Neural crest cell (in vitro differentiated cells): ENCODE measurements at regions not wholly inside any gene's neighbourhood (a gene's known extent, or its start where the extent isn't known, plus 50 kb on each side); places are given as distances from the start of the nearest gene placed in this dataset.

Experiments
- DNase-seq: peaks from one replicate; pipeline ENCODE4 v3.0.0; 2021; ENCODE audit warnings: low read depth, mixed read lengths, low spot score
- H3K27ac Mint-ChIP-seq: one replicate; pipeline ENCODE4 v1.8.0; 2021; ENCODE audit warnings: mild to moderate bottlenecking, mixed read lengths; ENCODE audit not compliant: unreplicated experiment
- H3K27me3 Mint-ChIP-seq: 2 replicates; pipeline ENCODE4 v1.8.0; 2021; ENCODE audit warnings: low read depth, mild to moderate bottlenecking, mixed read lengths
- H3K36me3 Mint-ChIP-seq: 2 replicates; pipeline ENCODE4 v1.8.0; 2021; ENCODE audit warnings: low read depth, mild to moderate bottlenecking, mixed read lengths
- H3K4me1 Mint-ChIP-seq: 2 replicates; pipeline ENCODE4 v1.8.0; 2021; ENCODE audit warnings: mixed read lengths
- H3K4me3 Mint-ChIP-seq: one replicate; pipeline ENCODE4 v1.8.0; 2021; ENCODE audit warnings: mild to moderate bottlenecking, mixed read lengths
- H3K9me3 Mint-ChIP-seq: 2 replicates; pipeline ENCODE4 v1.8.0; 2021; ENCODE audit warnings: mixed read lengths
- CTCF ChIP-seq: fragments of 200-600 bp; sonication (generic); conservative IDR thresholded peaks from 2 replicates; pipeline ENCODE4 v1.5.0; 2021; ENCODE audit warnings: antibody characterized with exemption, mild to moderate bottlenecking

GRCh38 chr5:14090755-14091154 lies 52.4 kb upstream of the TRIO start:
- TF ChIP-seq CTCF, result no peak
- Mint-ChIP-seq H3K4me3 (no peak overlapping the region), H3K36me3 (no peaks in the 10 kb centered on the region), H3K9me3 (peaks cover 8% of the 10 kb centered on the region), H3K27ac (no peak overlapping the region), H3K4me1 (peaks cover 6% of the 10 kb centered on the region), H3K27me3 (no peaks in the 10 kb centered on the region)
- no peak for DNase-seq

DNA sequence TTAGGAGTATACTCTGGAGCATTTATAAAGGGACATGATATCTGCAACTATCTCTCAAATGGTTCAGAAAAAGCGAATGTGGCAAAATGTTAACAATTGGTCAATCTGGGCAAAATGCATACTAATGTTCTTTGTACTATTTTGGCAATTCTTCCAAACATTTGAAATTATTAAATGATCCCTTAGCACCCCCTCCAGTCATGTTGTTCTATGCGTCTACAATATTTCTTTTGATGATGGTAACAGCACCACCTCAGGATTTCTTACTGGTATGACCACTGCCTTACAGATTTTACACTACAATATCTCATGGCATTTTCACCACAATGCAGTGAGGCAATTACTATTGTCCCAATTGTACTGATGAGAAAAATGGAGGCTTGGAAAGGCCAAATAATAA lies 52.9 kb upstream of the TRIO start:
- Mint-ChIP-seq H3K27ac (no peak overlapping the region), H3K4me1 (peaks cover 6% of the 10 kb centered on the region), H3K27me3 (no peaks in the 10 kb centered on the region), H3K9me3 (peaks cover 8% of the 10 kb centered on the region), H3K36me3 (no peaks in the 10 kb centered on the region), H3K4me3 (no peak overlapping the region)
- TF ChIP-seq CTCF, result no peak
- no peak for DNase-seq

DNA sequence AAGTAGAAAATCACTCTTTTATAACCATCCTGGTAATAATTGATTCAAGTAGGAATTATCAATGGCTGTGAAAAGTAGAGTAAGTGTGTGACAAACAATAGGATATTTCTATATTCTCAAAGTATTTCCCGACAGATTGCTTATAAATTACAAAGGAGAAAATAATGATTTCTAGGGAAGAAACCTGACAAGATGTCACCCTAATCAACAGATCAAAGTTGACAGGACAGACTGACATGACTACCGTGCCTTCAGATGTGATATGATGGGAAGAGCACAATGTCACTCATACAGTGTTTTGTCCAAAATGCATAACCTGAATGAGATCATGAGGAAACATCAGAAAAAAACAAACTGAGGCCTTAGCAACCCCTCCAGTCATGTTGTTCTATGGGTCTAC lies 53.9 kb upstream of the TRIO start:
- Mint-ChIP-seq H3K27ac (no peak overlapping the region), H3K36me3 (no peaks in the 10 kb centered on the region), H3K27me3 (no peaks in the 10 kb centered on the region), H3K4me3 (no peak overlapping the region), H3K9me3 (peaks cover 8% of the 10 kb centered on the region), H3K4me1 (peaks cover 6% of the 10 kb centered on the region)
- TF ChIP-seq CTCF, result no peak
- no peak for DNase-seq

DNA sequence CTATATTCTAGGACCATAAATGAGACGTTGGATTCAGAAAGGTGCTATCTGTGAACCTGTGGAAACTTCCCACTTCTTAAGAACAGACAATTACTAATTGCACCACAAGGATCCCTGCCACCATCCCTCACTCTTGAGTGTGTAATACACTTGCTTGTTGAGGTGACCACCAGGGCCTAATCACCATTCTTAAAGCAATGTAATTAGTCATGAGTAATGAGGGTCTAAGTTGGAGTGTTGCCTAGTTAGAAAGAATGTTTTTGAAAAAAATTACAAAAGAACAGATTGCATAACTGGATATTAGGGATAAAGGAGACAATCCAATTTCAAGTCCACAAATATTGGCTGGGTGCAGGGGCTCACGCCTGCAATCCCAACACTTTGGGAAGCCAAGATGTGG lies 56.9 kb upstream of the TRIO start:
- Mint-ChIP-seq H3K9me3 (peaks cover 10% of the 10 kb centered on the region), H3K4me1 (no peaks in the 10 kb centered on the region), H3K27ac (no peak overlapping the region), H3K36me3 (no peaks in the 10 kb centered on the region), H3K27me3 (no peaks in the 10 kb centered on the region), H3K4me3 (no peak overlapping the region)
- DNase-seq, result no peak
- no peak for TF ChIP-seq CTCF

GRCh38 chr5:14082973-14083372 lies 60.2 kb upstream of the TRIO start:
- no peaks in the 10 kb centered on the region for H3K36me3 Mint-ChIP-seq
- no peaks in the 10 kb centered on the region for H3K27me3 Mint-ChIP-seq
- no peak overlapping the region for H3K27ac Mint-ChIP-seq
- DNase-seq, result no peak
- no peak for TF ChIP-seq CTCF
- H3K4me1 Mint-ChIP-seq, result no peaks in the 10 kb centered on the region
- peaks cover 2% of the 10 kb centered on the region for H3K9me3 Mint-ChIP-seq
- H3K4me3 Mint-ChIP-seq, result no peak overlapping the region

DNA sequence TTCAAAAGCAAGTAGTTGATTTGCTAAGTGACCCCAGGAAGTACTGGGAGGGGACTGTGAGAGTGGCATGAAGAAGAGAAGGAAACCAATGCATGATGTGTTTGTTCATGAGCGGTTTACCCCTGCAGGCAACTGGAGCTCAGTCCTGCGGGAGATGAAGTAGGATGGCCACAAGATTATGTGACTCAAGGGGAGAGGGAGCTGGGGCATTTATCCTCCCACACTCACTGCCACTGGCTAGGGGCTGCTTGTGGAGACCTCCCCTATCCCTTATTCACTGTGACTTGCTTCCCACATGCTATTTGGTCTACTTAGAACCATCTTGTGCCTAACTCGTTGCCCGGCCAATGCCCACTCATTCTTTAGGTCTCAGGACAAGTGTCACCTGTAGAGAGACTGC lies 60.6 kb upstream of the TRIO start:
- no peaks in the 10 kb centered on the region for H3K4me1 Mint-ChIP-seq
- no peak overlapping the region for H3K4me3 Mint-ChIP-seq
- peaks cover 2% of the 10 kb centered on the region for H3K9me3 Mint-ChIP-seq
- no peak overlapping the region for H3K27ac Mint-ChIP-seq
- no peaks in the 10 kb centered on the region for H3K36me3 Mint-ChIP-seq
- DNase-seq, result no peak
- TF ChIP-seq CTCF, result no peak
- no peaks in the 10 kb centered on the region for H3K27me3 Mint-ChIP-seq
